B cell (primary cell): ENCODE measurements at regions not wholly inside any gene's neighbourhood (a gene's known extent, or its start where the extent isn't known, plus 50 kb on each side); places are given as distances from the start of the nearest gene placed in this dataset.

ENCODE experiments used
- EZH2 ChIP-seq: IDR thresholded peaks from 2 replicates; pipeline ENCODE4 v1.6.1; 2012; ENCODE audit warnings: borderline replicate concordance, low read depth, mild to moderate bottlenecking, moderate library complexity, low read length; ENCODE audit not compliant: insufficient read depth, poor library complexity, severe bottlenecking
- TF ChIP-seq, protein P1 (sequence below): fragments of 200-600 bp; IDR thresholded peaks from one replicate; pipeline ENCODE4 v1.8.0; 2022; ENCODE audit warnings: antibody characterized with exemption, mild to moderate bottlenecking

DNA sequence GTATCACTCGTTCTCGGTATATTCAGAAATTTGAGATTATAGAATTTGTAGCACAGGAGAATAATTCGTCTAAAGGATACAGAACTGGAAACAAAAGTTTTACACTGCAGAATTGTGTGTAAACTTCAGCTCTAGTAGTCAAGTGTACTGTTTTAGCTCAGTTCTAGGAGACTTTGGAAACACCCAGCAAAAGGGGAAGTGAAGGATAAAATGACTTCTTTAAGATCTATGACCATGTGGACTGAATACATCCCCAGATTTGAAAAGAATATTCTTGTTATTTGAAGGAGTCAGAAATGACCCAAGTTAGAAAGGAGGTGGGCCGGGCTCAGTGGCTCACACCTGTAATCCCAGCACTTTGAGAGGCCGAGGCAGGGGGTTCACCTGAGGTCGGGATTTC lies 174.0 kb upstream of the FOXQ1 start:
- TF ChIP-seq EZH2 = no peak
- TF ChIP-seq, protein P1, sequence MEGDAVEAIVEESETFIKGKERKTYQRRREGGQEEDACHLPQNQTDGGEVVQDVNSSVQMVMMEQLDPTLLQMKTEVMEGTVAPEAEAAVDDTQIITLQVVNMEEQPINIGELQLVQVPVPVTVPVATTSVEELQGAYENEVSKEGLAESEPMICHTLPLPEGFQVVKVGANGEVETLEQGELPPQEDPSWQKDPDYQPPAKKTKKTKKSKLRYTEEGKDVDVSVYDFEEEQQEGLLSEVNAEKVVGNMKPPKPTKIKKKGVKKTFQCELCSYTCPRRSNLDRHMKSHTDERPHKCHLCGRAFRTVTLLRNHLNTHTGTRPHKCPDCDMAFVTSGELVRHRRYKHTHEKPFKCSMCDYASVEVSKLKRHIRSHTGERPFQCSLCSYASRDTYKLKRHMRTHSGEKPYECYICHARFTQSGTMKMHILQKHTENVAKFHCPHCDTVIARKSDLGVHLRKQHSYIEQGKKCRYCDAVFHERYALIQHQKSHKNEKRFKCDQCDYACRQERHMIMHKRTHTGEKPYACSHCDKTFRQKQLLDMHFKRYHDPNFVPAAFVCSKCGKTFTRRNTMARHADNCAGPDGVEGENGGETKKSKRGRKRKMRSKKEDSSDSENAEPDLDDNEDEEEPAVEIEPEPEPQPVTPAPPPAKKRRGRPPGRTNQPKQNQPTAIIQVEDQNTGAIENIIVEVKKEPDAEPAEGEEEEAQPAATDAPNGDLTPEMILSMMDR = no peak
